Vagina (tissue), 2 donors: ENCODE measurements at regions not wholly inside any gene's neighbourhood (a gene's known extent, or its start where the extent isn't known, plus 50 kb on each side); places are given as distances from the start of the nearest gene placed in this dataset.

Source experiments
- POLR2A ChIP-seq, 2 donors: fragments of 450-650 bp; IDR thresholded peaks; one replicate each; pipeline ENCODE4 v1.6.1; 2017; ENCODE audit warnings: antibody characterized with exemption in 2 of 2, mild to moderate bottlenecking in 2 of 2, moderate library complexity in 2 of 2
- POLR2AphosphoS5 ChIP-seq, 2 donors: sonication (generic); formaldehyde crosslinking; IDR thresholded peaks; one replicate each; pipeline ENCODE4 v1.9.0; 2017; ENCODE audit warnings: antibody characterized with exemption in 2 of 2, mild to moderate bottlenecking in 2 of 2, low read depth in 1 of 2; ENCODE audit not compliant: insufficient read depth in 1 of 2
- TF ChIP-seq, protein P1 (sequence below), 3 experiments: fragments of 450-650 bp in 2 of 3; fragments of 200-600 bp in 1 of 3; sonication (generic) in 1 of 3; IDR thresholded peaks; one replicate each; pipeline ENCODE4 v1.5.1; 2017 to 2019; ENCODE audit warnings: antibody characterized with exemption in 3 of 3, mild to moderate bottlenecking in 2 of 3, moderate library complexity in 2 of 3

DNA sequence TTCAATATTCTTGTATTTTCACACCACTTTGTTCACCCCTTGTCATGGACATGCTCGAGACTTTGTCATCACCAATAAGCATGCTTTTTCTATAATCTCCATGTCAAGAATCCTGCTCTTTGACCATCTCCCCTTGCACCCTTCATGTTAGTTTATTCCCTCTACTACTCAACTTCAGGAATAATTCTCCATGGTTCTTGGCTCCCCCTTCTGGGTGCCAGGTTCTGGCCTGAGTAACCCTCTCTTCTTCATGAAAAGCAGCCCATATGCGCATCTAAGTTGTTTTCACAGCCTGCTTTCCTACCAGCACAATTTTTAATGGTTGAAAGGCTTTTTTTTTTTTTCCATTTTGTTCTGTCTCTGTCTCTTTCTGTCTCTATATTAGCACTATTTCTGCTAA lies 160.7 kb downstream of the LEPR start:
- no peak for TF ChIP-seq POLR2A (IDR thresholded peaks at IDR 0.05)
- TF ChIP-seq, protein P1, sequence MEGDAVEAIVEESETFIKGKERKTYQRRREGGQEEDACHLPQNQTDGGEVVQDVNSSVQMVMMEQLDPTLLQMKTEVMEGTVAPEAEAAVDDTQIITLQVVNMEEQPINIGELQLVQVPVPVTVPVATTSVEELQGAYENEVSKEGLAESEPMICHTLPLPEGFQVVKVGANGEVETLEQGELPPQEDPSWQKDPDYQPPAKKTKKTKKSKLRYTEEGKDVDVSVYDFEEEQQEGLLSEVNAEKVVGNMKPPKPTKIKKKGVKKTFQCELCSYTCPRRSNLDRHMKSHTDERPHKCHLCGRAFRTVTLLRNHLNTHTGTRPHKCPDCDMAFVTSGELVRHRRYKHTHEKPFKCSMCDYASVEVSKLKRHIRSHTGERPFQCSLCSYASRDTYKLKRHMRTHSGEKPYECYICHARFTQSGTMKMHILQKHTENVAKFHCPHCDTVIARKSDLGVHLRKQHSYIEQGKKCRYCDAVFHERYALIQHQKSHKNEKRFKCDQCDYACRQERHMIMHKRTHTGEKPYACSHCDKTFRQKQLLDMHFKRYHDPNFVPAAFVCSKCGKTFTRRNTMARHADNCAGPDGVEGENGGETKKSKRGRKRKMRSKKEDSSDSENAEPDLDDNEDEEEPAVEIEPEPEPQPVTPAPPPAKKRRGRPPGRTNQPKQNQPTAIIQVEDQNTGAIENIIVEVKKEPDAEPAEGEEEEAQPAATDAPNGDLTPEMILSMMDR (IDR thresholded peaks at IDR 0.05) = no peak
- TF ChIP-seq POLR2AphosphoS5 (IDR thresholded peaks at IDR 0.05; ENCODE audit: insufficient read depth in 1 of 2, low read depth in 1 of 2) = no peak
